ENCODE measurements at regions not wholly inside any gene's neighbourhood (a gene's known extent, or its start where the extent isn't known, plus 50 kb on each side); places are given as distances from the start of the nearest gene placed in this dataset.

DNA sequence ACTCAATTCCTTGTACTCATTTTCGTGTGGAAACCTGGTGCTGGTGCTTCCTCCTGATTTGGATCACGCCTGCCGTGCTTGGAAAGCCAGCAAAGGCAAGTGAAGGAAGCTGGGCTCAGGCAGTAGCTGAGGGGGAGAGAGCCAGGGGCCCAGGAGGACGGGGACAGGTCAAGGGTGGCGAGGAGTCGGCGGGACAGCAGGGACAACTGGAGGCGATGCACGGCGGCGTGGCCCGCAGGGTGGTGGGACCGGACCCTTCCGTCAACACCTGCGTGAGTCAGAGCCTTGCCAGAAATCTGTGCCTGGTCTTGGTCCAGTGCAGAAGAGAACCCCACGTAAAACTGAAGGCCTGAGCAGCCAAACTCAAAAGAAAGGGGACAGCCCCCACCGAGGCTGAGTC, 309.7 kb upstream of the SHH start:
- Histone ChIP-seq H2AFZ (ENCODE audit: low read depth, low read length) (no peak overlapping the region), H3K36me3 (ENCODE audit: insufficient read depth, low read length) (no peaks in the 10 kb centered on the region), H3K4me1 (ENCODE audit: insufficient read depth, low read length) (no peaks in the 10 kb centered on the region), H3K4me3 (ENCODE audit: low read length) (no peak overlapping the region), H3K27me3 (ENCODE audit: insufficient read depth, low read length) (peaks cover 6% of the 10 kb centered on the region), H3K9me3 (ENCODE audit: low read length) (no peaks in the 10 kb centered on the region)

DNA sequence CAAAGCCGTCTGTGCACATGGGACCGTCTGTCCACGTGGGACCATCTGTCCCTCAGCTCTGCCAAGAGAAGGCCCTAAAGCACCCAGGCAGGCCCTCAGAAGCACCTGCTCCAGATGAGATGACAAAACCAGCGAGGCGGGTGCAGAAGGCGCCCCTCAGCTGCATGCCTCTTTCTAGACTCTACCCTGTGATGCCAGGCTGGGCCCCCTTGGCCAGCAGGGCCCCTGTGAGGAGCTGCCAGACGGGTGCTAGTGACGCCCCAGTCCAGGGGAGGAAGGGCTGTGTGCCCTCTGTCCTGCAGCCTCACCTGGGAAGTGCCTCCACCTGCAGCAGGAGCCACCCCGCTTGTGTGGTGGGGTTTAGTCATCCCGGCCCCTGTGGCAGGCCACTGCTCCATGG, 309.2 kb upstream of the SHH start:
- Histone ChIP-seq H3K4me3 (ENCODE audit: low read length) (no peak overlapping the region), H3K4me1 (ENCODE audit: insufficient read depth, low read length) (no peaks in the 10 kb centered on the region), H2AFZ (ENCODE audit: low read depth, low read length) (no peak overlapping the region), H3K9me3 (ENCODE audit: low read length) (no peaks in the 10 kb centered on the region), H3K36me3 (ENCODE audit: insufficient read depth, low read length) (no peaks in the 10 kb centered on the region), H3K27me3 (ENCODE audit: insufficient read depth, low read length) (peaks cover 4% of the 10 kb centered on the region)

DNA sequence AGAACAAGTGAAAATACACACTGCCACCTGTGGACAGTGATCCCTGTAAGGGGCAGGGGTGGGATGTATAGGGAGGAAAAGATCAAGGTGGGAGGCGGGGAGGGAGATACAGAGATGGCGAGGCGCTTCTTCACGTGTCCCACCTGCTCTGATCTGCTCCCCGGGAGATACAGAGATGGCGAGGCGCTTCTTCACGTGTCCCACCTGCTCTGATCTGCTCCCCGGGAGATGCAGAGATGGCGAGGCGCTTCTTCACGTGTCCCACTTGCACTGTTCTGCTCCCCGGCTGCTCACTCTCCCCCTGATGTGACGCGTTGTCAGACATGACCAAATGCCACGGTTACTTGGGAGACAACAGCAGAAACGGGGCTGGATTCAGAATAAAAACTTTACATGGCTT, 308.3 kb upstream of the SHH start:
- Histone ChIP-seq H3K9me3 (ENCODE audit: low read length) (no peaks in the 10 kb centered on the region), H3K4me3 (ENCODE audit: low read length) (no peak overlapping the region), H2AFZ (ENCODE audit: low read depth, low read length) (no peak overlapping the region), H3K36me3 (ENCODE audit: insufficient read depth, low read length) (no peaks in the 10 kb centered on the region), H3K27me3 (ENCODE audit: insufficient read depth, low read length) (no peaks in the 10 kb centered on the region), H3K4me1 (ENCODE audit: insufficient read depth, low read length) (no peaks in the 10 kb centered on the region)

DNA sequence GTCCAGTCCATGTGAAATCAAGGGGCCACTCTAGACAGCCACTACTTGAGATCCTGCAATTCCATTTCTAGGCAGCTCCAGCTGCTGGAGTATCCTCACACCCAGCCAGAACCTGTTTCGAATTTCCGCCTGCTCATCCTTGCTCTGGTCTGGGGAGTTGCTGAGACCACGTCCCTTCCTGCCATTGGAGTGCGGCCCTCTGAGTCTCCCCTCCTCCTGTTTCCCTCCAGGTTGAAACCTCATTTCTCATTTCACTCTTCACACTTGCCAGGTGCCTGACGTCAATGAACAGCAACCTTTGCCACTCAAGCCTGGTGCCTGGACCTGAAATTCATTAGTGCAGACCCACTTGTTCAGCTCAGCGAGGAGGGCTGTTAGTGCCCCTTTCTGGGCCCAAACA, 307.5 kb upstream of the SHH start:
- Histone ChIP-seq H2AFZ (ENCODE audit: low read depth, low read length) (no peak overlapping the region), H3K27me3 (ENCODE audit: insufficient read depth, low read length) (no peaks in the 10 kb centered on the region), H3K4me3 (ENCODE audit: low read length) (no peak overlapping the region), H3K36me3 (ENCODE audit: insufficient read depth, low read length) (no peaks in the 10 kb centered on the region), H3K4me1 (ENCODE audit: insufficient read depth, low read length) (no peaks in the 10 kb centered on the region), H3K9me3 (ENCODE audit: low read length) (no peaks in the 10 kb centered on the region)

DNA sequence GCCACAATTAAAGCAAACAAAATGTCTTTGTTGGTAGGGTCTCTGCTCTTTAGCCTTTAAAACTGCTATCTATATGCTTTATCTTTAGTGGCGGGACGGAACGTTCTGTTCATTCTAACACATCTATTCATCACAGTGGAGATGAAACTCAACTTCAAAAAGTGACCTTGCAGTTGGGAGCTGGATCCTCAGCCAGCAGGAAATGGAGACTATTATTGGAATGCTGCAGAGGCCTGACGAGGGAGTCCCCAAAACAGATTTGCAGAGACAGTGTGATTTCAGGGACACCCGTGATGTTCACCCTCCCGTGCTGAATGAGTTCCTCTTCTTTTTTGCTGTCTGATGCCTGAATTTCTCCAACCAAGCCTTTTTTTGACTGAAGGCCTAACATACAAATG, 306.0 kb upstream of the SHH start:
- Histone ChIP-seq H3K27me3 (ENCODE audit: insufficient read depth, low read length) (no peaks in the 10 kb centered on the region), H3K4me3 (ENCODE audit: low read length) (no peak overlapping the region), H3K9me3 (ENCODE audit: low read length) (no peaks in the 10 kb centered on the region), H3K4me1 (ENCODE audit: insufficient read depth, low read length) (no peaks in the 10 kb centered on the region), H2AFZ (ENCODE audit: low read depth, low read length) (no peak overlapping the region), H3K36me3 (ENCODE audit: insufficient read depth, low read length) (no peaks in the 10 kb centered on the region)

DNA sequence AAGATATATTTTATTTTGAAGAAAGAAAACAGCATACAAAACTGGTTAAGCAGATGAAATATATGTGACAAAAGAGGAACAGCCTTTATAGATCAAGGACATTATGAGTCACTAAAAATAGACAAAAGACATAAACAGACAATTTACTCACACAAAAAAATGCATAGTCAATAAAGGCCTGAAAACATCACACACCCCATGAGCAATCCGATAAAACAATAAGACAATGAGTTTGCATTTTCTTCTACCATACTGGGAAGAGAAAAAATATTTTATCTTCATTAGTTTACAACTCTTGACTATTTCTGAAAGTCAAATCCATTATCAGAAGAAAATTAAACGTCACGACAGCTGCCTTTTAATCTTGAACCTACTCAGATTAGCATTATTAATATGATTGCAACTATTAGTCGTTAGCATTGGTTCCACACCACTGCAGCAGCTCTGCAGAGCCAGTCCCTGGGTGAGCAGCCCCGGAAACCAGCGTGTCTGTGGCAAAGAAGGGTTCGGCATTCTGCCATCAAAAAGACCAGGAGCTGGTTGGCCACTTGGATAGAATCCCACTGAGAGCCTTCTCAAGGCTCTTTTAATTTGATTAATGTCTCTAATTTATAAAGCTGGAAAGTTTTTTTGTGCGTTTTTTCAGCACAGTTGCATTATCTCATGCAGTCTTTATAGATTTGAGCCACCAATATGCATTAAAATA, 305.4 kb upstream of the SHH start:
- Histone ChIP-seq H2AFZ (ENCODE audit: low read depth, low read length) (no peak overlapping the region), H3K9me3 (ENCODE audit: low read length) (no peaks in the 10 kb centered on the region), H3K36me3 (ENCODE audit: insufficient read depth, low read length) (no peaks in the 10 kb centered on the region), H3K27me3 (ENCODE audit: insufficient read depth, low read length) (no peaks in the 10 kb centered on the region), H3K4me3 (ENCODE audit: low read length) (no peak overlapping the region), H3K4me1 (ENCODE audit: insufficient read depth, low read length) (no peaks in the 10 kb centered on the region)

DNA sequence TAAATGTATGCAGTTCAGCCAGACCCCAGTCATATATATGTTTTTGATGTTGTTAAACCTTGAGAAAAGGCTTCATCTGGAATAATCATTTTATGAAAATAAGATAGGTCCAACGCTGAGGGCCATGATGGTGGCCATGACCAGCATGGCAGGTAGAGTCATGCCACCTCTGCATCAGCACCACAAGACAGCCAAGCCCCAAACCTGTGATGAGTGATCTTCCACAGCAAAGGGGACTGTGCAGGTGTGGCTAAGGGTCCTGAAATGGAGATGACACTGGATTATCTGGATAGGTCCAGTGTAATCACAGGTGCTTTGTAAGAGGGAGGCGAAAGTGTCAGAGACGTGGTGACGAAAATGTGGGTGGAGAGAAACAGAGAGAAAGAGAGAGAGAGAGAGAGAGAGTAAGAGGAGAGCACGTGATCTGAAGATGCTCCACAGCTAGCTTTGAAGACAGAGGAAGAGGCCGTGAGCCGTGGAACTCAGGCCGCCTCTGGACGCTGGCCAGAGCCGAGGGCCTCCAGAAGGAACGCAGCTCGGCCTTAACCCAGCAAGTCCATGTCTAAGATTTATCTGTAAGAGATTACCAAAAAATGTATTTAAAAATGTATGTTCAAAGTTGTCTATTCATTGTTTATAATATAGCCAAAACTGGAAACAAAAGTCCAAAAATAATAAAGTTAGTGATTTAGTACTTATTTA, 304.4 kb upstream of the SHH start:
- no peak overlapping the region for H3K4me3 ChIP-seq (ENCODE audit: low read length)

DNA sequence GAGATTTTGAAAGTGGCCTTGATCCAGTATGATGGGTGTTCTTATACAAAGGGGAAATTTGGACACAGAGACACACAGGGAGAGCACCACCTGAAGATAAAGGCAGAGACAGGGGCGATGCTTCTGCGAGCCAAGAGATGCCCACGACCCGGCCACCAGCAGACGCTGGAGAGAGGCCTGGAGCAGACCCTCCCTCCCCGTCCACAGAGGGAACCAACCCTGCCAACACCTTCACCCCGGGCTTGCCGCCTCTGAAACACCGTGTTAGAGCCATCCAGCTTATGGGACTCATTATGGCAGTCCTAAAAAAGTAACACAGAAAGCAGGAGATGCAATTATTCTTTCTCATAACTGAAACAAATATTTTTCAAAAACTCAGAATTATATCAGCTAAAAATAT, 303.3 kb upstream of the SHH start:
- H2AFZ ChIP-seq (ENCODE audit: low read depth, low read length): no peak overlapping the region
- no peaks in the 10 kb centered on the region for H3K4me1 ChIP-seq (ENCODE audit: insufficient read depth, low read length)
- H3K36me3 ChIP-seq (ENCODE audit: insufficient read depth, low read length): no peaks in the 10 kb centered on the region
- H3K9me3 ChIP-seq (ENCODE audit: low read length): no peaks in the 10 kb centered on the region
- H3K27me3 ChIP-seq (ENCODE audit: insufficient read depth, low read length): no peaks in the 10 kb centered on the region
- no peak overlapping the region for H3K4me3 ChIP-seq (ENCODE audit: low read length)

More for the DNA sequence above, 304.4 kb upstream of the SHH start:
- H2AFZ ChIP-seq (ENCODE audit: low read depth, low read length): no peak overlapping the region
- H3K36me3 ChIP-seq (ENCODE audit: insufficient read depth, low read length): no peaks in the 10 kb centered on the region
- H3K27me3 ChIP-seq (ENCODE audit: insufficient read depth, low read length): no peaks in the 10 kb centered on the region
- H3K4me1 ChIP-seq (ENCODE audit: insufficient read depth, low read length): no peaks in the 10 kb centered on the region
- no peaks in the 10 kb centered on the region for H3K9me3 ChIP-seq (ENCODE audit: low read length)

DNA sequence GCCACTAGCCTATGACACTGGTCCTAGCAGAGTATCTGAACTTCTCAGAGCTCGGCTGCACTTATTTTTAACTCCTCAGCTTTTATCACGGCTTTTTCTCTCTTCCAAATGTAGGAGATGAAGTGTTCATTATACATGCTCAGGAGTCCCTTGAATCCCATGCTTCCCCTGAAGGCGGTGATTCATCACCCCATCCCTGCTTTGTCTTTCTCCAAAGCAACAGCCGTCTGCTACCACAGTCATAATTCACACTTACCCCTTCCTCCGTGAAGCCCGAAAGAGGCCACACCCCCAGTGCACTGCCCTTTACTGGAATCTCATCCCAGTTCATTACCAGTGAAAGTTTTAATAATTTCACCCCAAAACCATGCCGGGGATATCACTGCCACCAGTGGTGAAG, 301.5 kb upstream of the SHH start:
- no peaks in the 10 kb centered on the region for H3K9me3 ChIP-seq (ENCODE audit: low read length)
- no peaks in the 10 kb centered on the region for H3K4me1 ChIP-seq (ENCODE audit: insufficient read depth, low read length)
- no peaks in the 10 kb centered on the region for H3K27me3 ChIP-seq (ENCODE audit: insufficient read depth, low read length)
- H3K4me3 ChIP-seq (ENCODE audit: low read length): no peak overlapping the region
- no peak overlapping the region for H2AFZ ChIP-seq (ENCODE audit: low read depth, low read length)
- no peaks in the 10 kb centered on the region for H3K36me3 ChIP-seq (ENCODE audit: insufficient read depth, low read length)

DNA sequence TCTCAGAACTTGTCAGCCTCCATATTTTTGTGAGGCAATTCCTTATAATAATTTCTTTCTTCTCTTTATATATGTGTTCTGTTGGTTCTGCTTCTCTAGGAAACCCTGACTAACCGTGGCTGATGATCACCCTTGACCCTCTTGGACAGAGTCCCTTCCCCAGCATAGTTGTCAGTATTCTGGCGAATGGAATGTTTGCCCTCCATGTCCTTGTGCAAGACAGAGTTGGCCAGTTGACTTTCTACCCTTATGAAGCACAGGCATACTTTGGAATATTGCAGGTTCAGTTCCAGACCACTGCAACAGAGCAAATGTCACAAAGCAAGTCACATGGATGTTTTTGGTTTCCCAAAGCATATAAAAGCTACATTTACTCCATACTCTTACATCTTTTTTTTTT, 297.7 kb upstream of the SHH start:
- Histone ChIP-seq H2AFZ (ENCODE audit: low read depth, low read length) (no peak overlapping the region), H3K9me3 (ENCODE audit: low read length) (no peaks in the 10 kb centered on the region), H3K36me3 (ENCODE audit: insufficient read depth, low read length) (no peaks in the 10 kb centered on the region), H3K4me1 (ENCODE audit: insufficient read depth, low read length) (no peaks in the 10 kb centered on the region), H3K4me3 (ENCODE audit: low read length) (no peak overlapping the region), H3K27me3 (ENCODE audit: insufficient read depth, low read length) (peaks cover 3% of the 10 kb centered on the region)

DNA sequence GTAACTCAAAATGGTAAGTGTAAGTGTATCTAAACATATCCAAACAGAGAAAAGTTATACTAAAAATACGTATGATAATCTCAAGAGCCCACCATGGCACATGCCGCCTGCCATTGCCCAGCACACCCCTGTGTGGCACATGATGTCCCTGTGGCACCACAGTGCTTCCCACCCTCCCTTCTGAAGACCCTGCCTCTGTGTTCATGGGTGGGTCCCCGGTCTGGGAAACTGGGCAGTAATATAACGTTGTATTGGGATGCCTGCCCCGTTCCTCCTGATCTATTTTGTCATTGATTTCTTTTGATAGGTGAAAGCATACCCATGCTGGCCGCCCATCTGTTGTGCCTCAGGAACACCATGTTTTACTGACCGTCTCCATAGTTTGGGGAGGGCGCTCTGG, 296.8 kb upstream of the SHH start:
- H3K4me1 ChIP-seq (ENCODE audit: insufficient read depth, low read length): no peaks in the 10 kb centered on the region
- no peak overlapping the region for H3K4me3 ChIP-seq (ENCODE audit: low read length)
- H2AFZ ChIP-seq (ENCODE audit: low read depth, low read length): no peak overlapping the region
- H3K9me3 ChIP-seq (ENCODE audit: low read length): no peaks in the 10 kb centered on the region
- peaks cover 3% of the 10 kb centered on the region for H3K27me3 ChIP-seq (ENCODE audit: insufficient read depth, low read length)
- H3K36me3 ChIP-seq (ENCODE audit: insufficient read depth, low read length): no peaks in the 10 kb centered on the region

DNA sequence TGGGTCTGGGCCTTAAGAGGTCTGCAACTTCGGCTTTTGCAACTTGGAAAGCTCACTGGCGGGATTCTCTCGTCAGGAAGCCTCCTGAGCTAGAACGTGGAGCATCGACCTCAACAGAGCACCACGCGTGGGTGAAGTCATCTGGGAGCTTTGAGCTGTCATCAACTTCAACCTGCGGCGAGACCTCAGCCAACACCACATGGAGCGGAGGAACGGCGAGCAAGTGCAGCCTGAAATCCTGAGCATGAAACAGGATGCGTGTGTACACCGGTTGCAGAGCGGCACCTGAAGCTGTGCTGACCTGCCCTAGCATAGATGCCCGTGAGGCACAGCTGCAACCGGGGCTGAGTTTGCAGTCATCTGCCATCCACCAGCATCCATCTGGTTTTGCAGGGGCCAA, 295.7 kb upstream of the SHH start:
- Histone ChIP-seq H3K9me3 (ENCODE audit: low read length) (no peaks in the 10 kb centered on the region), H2AFZ (ENCODE audit: low read depth, low read length) (no peak overlapping the region), H3K27me3 (ENCODE audit: insufficient read depth, low read length) (peaks cover 3% of the 10 kb centered on the region), H3K4me3 (ENCODE audit: low read length) (no peak overlapping the region), H3K36me3 (ENCODE audit: insufficient read depth, low read length) (no peaks in the 10 kb centered on the region), H3K4me1 (ENCODE audit: insufficient read depth, low read length) (no peaks in the 10 kb centered on the region)

DNA sequence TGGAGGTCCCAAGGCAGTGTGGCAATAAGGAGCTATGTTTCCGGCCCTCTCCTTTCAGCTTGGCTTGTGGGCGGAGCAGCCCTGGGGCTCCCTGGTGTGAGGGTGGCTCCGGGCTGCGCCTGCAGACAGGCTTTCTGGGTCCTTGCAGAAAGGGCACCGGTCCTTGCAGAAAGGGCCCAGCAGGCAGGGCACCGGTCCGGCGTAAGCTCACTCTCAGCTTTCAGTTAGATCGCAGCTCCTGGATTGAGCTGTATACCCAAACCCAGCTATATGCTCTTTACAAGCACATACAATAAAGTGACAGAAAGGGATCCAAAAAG, 293.8 kb upstream of the SHH start:
- no peak overlapping the region for H2AFZ ChIP-seq (ENCODE audit: low read depth, low read length)
- H3K4me3 ChIP-seq (ENCODE audit: low read length): no peak overlapping the region
- H3K36me3 ChIP-seq (ENCODE audit: insufficient read depth, low read length): no peaks in the 10 kb centered on the region
- no peaks in the 10 kb centered on the region for H3K9me3 ChIP-seq (ENCODE audit: low read length)
- H3K4me1 ChIP-seq (ENCODE audit: insufficient read depth, low read length): no peaks in the 10 kb centered on the region
- H3K27me3 ChIP-seq (ENCODE audit: insufficient read depth, low read length): peaks cover 3% of the 10 kb centered on the region
